NCI-H187 treated with DMSO at 0.1 percent for 48 hours (cell line): ENCODE measurements at regions not wholly inside any gene's neighbourhood (a gene's known extent, or its start where the extent isn't known, plus 50 kb on each side); places are given as distances from the start of the nearest gene placed in this dataset.

Source experiments
- DNase-seq: peaks from one replicate; lab custom pipeline; 2025; lab: John Stamatoyannopoulos, UW

GRCh38 chr11:81744336-81745116 lies 989.1 kb downstream of the FAM181B start:
- DNase-seq: no peak

GRCh38 chr11:81725701-81726100 lies 1008.0 kb downstream of the FAM181B start:
- no peak for DNase-seq

DNA sequence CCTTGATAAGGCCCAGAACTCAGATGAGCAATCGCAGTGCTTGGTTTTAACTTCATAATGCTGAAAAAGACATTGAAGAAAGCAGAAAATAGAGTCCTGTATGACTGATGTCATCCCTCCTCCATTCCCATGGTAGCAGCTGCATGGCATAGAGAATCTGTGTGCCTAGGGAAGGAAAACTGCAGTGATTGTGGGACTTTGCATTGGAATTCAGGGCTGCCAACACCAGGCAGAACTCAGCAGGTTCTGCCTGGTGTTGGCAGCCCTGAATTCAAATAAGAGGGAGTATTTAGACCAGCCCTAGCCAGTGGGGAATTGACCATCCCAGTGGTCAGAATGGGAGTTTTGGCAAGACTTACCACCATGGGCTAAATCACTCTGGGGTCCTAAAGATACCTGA lies 1016.0 kb downstream of the FAM181B start:
- DNase-seq: no peak

DNA sequence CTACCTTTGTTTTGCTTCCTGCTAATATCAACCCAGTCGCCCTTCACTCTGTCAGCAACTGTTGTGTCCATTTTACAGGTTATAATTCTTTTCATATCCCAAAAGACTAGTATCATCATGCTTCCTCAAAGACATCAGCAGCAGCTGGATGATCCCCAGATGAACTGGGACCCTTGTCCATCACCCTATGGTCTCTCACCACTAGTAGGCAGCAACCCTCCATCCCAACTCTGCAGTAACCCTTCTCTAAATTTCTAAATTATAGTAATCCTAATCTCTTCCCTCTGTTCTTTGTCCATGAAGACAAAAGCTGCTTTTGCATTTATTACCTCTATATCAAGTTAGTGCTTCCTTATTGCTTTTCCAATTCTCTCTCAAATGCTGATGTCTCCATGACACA lies 1025.8 kb downstream of the FAM181B start:
- no peak for DNase-seq

GRCh38 chr11:81705283-81705682 lies 1028.4 kb downstream of the FAM181B start:
- DNase-seq: no peak

DNA sequence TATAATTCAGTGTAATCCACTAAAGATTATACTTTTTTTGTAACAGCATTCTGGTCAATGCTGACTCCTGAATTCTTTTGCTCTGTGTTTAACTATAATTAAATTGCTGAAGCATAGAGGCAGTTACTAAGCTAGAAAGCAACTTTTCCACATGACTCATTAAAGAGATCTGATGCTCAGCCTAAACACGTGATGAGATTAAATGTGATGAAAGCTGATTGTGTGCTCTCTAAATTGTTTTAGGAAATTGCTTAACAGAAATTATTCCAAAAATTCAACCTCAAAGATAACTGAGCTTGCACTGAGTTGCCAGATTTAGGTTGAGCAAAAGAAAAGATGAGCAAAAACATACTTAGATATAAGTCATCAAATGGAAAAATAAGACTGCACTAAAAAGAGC lies 1033.6 kb downstream of the FAM181B start:
- no peak for DNase-seq

DNA sequence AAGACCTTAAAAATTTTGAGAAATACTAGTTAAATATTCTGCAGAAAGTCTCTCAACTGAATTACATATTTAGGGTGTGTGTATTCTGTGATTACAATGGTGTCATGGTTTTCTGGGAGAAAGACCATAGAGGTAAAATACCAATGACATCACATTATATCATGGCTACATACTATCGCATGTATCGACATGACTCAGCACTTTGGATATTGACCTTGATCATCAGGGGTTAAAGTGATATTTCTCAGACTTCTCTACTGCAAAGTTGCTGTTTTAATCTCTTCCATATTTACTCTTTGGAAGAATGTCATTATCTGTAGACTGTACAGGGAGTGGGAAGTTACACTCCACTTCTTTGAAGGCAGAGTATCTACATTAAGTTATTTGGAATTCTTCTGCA lies 1046.6 kb downstream of the FAM181B start:
- no peak for DNase-seq

DNA sequence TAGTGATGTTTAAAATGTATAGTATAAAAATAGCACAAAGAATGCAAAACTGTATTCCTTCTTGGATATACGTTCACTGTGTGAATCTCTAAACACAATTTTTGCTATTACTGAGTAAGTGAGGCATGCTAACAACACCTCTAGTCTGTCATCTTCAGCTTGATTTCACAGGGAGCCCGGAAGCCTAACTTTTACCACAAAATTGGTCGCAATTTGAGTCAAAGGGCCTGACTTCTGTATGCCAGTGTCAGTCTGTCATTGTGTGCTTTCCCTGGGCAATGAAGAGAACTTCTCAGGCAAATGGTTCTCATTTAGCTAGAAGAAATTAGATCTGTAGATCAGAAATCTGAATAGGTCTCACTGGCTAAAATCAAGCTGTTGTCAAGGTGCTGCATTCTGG lies 1059.5 kb downstream of the FAM181B start:
- DNase-seq: no peak

GRCh38 chr11:81673001-81673400 lies 1060.7 kb downstream of the FAM181B start:
- DNase-seq: no peak

GRCh38 chr11:81669935-81670543 lies 1063.6 kb downstream of the FAM181B start:
- no peak for DNase-seq

DNA sequence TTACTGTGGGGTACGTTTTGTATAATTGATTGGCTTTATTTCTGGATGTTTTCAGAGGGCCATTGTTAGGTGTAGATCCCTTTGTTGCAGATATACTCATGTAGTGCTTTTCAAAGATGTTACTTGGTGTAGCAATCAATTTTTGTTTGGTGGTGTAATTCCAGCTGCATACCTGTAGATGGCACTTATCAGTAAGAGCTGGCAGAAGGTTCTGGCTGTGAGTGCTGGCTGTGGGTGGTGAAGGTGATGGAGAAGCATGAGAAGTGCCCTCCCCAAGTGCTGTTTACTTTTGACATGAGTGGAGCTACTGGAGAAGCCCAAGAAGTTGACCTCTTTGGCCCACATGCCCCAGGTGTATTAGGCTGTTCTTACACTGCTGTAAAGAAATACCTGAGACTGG lies 1074.9 kb downstream of the FAM181B start:
- no peak for DNase-seq

GRCh38 chr11:81655351-81655750 lies 1078.3 kb downstream of the FAM181B start:
- DNase-seq: no peak

DNA sequence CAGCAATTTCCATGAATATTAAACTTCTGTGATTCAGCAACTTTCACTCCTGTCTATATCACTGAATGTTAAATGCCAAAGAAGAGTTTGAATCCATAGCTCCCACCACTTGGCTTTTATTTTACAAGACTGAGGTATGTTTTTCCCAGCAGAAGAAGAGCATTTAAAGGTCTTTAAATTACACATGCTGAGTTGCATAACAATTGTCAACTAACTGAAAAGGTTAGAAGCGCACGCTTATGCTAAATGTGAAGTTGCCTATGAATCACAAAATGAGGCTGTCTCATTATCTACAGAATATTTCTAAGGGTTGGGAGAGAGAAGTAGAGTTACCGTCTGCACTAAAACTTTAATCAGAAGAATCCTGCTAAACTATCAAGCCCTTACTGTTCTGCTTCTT lies 1086.3 kb downstream of the FAM181B start:
- no peak for DNase-seq

- peak; percentile 56 for DNase-seq
These were observed 1089.3 kb downstream of the FAM181B start for GRCh38 chr11:81644239-81644840.

- DNase-seq: no peak
These were observed 1099.2 kb downstream of the FAM181B start for GRCh38 chr11:81634483-81634882.

- no peak for DNase-seq
These were observed 1131.2 kb downstream of the FAM181B start for GRCh38 chr11:81602508-81602907.

DNA sequence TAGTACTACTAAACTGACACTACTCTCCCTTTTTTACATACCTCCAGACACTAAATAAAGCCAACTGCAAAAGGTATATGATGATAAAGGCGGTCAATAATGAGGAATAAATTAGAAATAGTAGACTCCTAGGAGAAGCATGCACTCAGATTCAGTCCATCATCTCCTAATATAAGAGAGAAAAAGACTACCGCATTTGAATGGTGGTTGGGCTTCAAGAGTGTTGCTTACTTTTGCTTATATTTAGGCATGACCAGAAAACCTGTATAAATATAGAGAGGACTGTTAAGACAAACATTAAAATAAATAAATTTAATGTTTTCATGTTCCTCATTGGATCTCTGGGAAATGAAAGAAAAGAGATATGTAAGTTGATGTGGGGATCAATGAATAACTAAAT lies 1137.0 kb downstream of the FAM181B start:
- no peak for DNase-seq

GRCh38 chr11:81585390-81585933 lies 1148.2 kb downstream of the FAM181B start:
- no peak for DNase-seq

DNA sequence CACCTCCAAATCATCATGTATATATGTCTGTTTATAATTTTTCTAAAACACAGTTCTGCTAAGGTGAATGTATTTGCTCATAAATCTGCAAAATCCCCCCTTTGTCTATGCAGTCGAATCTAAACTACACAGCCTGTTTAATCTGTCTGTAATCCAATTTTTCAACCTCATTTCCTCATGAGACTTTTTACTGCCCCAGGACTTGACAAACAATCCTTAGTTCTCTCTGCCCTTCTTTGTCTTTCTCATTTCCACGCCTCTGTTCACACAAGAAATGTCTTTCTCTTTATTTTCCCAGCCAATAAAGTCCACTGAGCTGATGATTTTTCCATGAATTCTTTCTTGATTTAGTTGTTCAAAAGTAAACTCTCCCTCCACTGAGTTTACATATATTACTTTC lies 1154.3 kb downstream of the FAM181B start:
- DNase-seq: no peak

DNA sequence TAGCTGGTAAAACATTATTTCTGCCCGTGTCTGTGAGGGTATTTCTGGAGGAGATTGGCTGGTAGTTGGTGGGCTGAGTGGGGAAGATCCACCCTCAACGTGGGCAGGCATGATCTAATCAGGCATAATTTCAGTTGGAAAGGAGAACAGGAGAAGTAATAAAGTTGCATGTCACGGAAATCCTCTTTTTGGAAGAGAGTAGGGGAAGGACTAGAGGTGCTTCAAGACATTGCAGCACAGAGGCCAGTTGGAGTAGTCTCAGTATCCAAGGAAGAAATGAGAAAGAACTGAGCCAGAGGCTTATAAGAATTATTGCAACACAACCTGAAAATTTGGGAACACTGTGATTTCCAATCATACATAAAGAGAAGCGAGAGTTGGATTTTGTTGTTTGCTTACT lies 1155.1 kb downstream of the FAM181B start:
- no peak for DNase-seq

DNA sequence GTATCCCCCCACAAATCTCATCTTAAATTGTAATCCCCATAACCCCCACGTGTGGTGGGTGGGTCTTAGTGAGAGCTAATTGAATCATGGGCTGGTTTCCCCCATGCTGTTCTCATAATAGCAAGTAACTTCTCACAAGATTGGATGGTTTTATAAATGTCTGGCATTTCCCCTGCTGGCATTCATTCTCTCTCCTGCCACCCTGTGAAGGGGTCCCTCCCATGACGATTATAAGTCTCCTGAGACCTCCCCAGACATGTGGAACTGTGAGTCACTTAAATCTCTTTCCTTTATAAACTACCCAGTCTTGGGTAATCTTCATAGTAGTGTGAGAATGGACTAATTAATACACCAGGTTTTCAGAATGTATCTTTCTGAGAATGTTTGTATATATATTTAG lies 1159.4 kb downstream of the FAM181B start:
- DNase-seq: no peak

- DNase-seq: peak; percentile 18
These were observed 1160.3 kb downstream of the FAM181B start for GRCh38 chr11:81573367-81573766.

- DNase-seq: no peak
These were observed 1163.0 kb downstream of the FAM181B start for GRCh38 chr11:81570669-81571068.
